ENCODE measurements at regions not wholly inside any gene's neighbourhood (a gene's known extent, or its start where the extent isn't known, plus 50 kb on each side); places are given as distances from the start of the nearest gene placed in this dataset.

DNA sequence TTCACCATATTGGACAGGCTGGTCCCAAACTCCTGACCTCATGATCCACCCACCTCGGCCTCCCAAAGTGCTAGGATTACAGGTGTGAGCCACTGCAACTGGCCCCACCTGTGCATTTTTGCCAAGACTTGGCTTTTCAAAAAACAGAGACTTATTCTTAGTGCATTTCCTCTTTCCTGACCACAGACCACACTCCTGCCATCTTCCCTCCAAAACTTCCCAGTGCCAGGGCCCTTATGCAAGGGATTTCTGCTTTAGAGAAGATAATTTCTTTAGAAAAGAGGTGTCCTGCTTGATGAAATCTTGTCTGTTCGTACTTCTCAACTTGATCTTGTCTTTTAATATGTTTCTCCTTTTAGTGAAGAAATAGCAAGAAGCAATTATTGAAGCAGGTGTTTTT is 98.8 kb upstream of the ZNF516 start:
- TF ChIP-seq SRF (IDR thresholded peaks at IDR 0.05; ENCODE audit: low read depth) (no peak), ELF1 (IDR thresholded peaks at IDR 0.05; ENCODE audit: borderline replicate concordance, low read depth) (no peak), CTCF (IDR thresholded peaks at IDR 0.05 in 2 of 3, conservative IDR thresholded peaks at IDR 0.05 in 1 of 3; ENCODE audit: borderline replicate concordance in 1 of 3, insufficient read depth in 1 of 3, low read depth in 2 of 3, low read length in 2 of 3) (no peak), POLR2A (IDR thresholded peaks at IDR 0.05; ENCODE audit: borderline replicate concordance, extremely low read depth, insufficient read depth, insufficient read length) (no peak), RAD21 (IDR thresholded peaks at IDR 0.05; ENCODE audit: low read depth) (no peak), ZFX (IDR thresholded peaks at IDR 0.05) (no peak), SIN3A (IDR thresholded peaks at IDR 0.05; ENCODE audit: low read depth) (no peak), FOSL1 (IDR thresholded peaks at IDR 0.05; ENCODE audit: low read depth) (no peak), EZH2 (IDR thresholded peaks at IDR 0.05) (no peak), EZH2phosphoT487 (IDR thresholded peaks at IDR 0.05; ENCODE audit: borderline replicate concordance) (no peak), YY1 (IDR thresholded peaks at IDR 0.05; ENCODE audit: extremely low read depth, insufficient replicate concordance, low read depth, low read length) (no peak), JUND (IDR thresholded peaks at IDR 0.05) (no peak)
- TF ChIP-seq, protein P1, sequence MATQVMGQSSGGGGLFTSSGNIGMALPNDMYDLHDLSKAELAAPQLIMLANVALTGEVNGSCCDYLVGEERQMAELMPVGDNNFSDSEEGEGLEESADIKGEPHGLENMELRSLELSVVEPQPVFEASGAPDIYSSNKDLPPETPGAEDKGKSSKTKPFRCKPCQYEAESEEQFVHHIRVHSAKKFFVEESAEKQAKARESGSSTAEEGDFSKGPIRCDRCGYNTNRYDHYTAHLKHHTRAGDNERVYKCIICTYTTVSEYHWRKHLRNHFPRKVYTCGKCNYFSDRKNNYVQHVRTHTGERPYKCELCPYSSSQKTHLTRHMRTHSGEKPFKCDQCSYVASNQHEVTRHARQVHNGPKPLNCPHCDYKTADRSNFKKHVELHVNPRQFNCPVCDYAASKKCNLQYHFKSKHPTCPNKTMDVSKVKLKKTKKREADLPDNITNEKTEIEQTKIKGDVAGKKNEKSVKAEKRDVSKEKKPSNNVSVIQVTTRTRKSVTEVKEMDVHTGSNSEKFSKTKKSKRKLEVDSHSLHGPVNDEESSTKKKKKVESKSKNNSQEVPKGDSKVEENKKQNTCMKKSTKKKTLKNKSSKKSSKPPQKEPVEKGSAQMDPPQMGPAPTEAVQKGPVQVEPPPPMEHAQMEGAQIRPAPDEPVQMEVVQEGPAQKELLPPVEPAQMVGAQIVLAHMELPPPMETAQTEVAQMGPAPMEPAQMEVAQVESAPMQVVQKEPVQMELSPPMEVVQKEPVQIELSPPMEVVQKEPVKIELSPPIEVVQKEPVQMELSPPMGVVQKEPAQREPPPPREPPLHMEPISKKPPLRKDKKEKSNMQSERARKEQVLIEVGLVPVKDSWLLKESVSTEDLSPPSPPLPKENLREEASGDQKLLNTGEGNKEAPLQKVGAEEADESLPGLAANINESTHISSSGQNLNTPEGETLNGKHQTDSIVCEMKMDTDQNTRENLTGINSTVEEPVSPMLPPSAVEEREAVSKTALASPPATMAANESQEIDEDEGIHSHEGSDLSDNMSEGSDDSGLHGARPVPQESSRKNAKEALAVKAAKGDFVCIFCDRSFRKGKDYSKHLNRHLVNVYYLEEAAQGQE (IDR thresholded peaks at IDR 0.05; ENCODE audit: low read depth): no peak
- TF ChIP-seq, protein P2, sequence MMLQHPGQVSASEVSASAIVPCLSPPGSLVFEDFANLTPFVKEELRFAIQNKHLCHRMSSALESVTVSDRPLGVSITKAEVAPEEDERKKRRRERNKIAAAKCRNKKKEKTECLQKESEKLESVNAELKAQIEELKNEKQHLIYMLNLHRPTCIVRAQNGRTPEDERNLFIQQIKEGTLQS (IDR thresholded peaks at IDR 0.05): no peak

Data from HCT116 (cell line).